Epithelial cell of esophagus (primary cell): ENCODE measurements at regions not wholly inside any gene's neighbourhood (a gene's known extent, or its start where the extent isn't known, plus 50 kb on each side); places are given as distances from the start of the nearest gene placed in this dataset.

Experiments
- DNase-seq: peaks from one replicate; pipeline ENCODE4 v3.0.0; 2010; ENCODE audit warnings: low read depth
- H3K4me3 ChIP-seq: 2 replicates; pipeline ENCODE4 v1.5.1; 2011; ENCODE audit warnings: mild to moderate bottlenecking, low read length, control low read depth
- CTCF ChIP-seq: IDR thresholded peaks from 2 replicates; pipeline ENCODE4 v1.5.1; 2011; ENCODE audit warnings: low read depth, mild to moderate bottlenecking, low read length, control low read depth, inconsistent platforms; ENCODE audit not compliant: insufficient read depth; ENCODE audit errors: missing control alignments

- no peak for DNase-seq
- H3K4me3 ChIP-seq: no peak overlapping the region
- no peak for TF ChIP-seq CTCF
These were observed 997.1 kb downstream of the EFNB2 start for GRCh38 chr13:105538346-105538745.

GRCh38 chr13:105537113-105537512 is 998.3 kb downstream of the EFNB2 start:
- H3K4me3 ChIP-seq: no peak overlapping the region
- no peak for DNase-seq
- no peak for TF ChIP-seq CTCF

GRCh38 chr13:105530468-105530867 is 1005.0 kb downstream of the EFNB2 start:
- H3K4me3 ChIP-seq: no peak overlapping the region
- no peak for TF ChIP-seq CTCF
- no peak for DNase-seq

- H3K4me3 ChIP-seq: no peak overlapping the region
- TF ChIP-seq CTCF: no peak
- DNase-seq: no peak
These were observed 1008.3 kb downstream of the EFNB2 start for GRCh38 chr13:105527127-105527526.

- H3K4me3 ChIP-seq: no peak overlapping the region
- DNase-seq: no peak
- no peak for TF ChIP-seq CTCF
These were observed 1015.7 kb downstream of the EFNB2 start for GRCh38 chr13:105519771-105520170.

GRCh38 chr13:105518086-105518485 is 1017.4 kb downstream of the EFNB2 start:
- no peak for TF ChIP-seq CTCF
- DNase-seq: peak; percentile 12
- no peak overlapping the region for H3K4me3 ChIP-seq

- H3K4me3 ChIP-seq: no peak overlapping the region
- DNase-seq: no peak
- no peak for TF ChIP-seq CTCF
These were observed 1021.1 kb downstream of the EFNB2 start for GRCh38 chr13:105514401-105514800.
